ENCODE measurements at regions not wholly inside any gene's neighbourhood (a gene's known extent, or its start where the extent isn't known, plus 50 kb on each side); places are given as distances from the start of the nearest gene placed in this dataset.

- DNase-seq (ENCODE audit: low read depth in 1 of 2, low spot score in 1 of 2), result no peak
These were observed 600.5 kb downstream of the NPHP4 start for GRCh38 chr1:5391725-5392124.

- DNase-seq (ENCODE audit: low read depth in 1 of 2, low spot score in 1 of 2), result no peak
These were observed 601.7 kb downstream of the NPHP4 start for GRCh38 chr1:5390504-5390903.

GRCh38 chr1:5389101-5389885 is 602.9 kb downstream of the NPHP4 start:
- peak in 1 of 2 donors; percentile 7 for DNase-seq (ENCODE audit: low read depth in 1 of 2, low spot score in 1 of 2)

GRCh38 chr1:5388622-5389021 is 603.6 kb downstream of the NPHP4 start:
- no peak for DNase-seq (ENCODE audit: low read depth in 1 of 2, low spot score in 1 of 2)

GRCh38 chr1:5386371-5386770 is 605.9 kb downstream of the NPHP4 start:
- no peak for DNase-seq (ENCODE audit: low read depth in 1 of 2, low spot score in 1 of 2)

- DNase-seq (ENCODE audit: low read depth in 1 of 2, low spot score in 1 of 2), result no peak
These were observed 606.3 kb downstream of the NPHP4 start for GRCh38 chr1:5385956-5386355.

GRCh38 chr1:5385096-5385799 is 607.0 kb downstream of the NPHP4 start:
- DNase-seq (ENCODE audit: low read depth in 1 of 2, low spot score in 1 of 2), result no peak

GRCh38 chr1:5381491-5381890 is 610.7 kb downstream of the NPHP4 start:
- DNase-seq (ENCODE audit: low read depth in 1 of 2, low spot score in 1 of 2), result no peak

GRCh38 chr1:5379176-5379759 is 613.0 kb downstream of the NPHP4 start:
- no peak for DNase-seq (ENCODE audit: low read depth in 1 of 2, low spot score in 1 of 2)

- no peak for DNase-seq (ENCODE audit: low read depth in 1 of 2, low spot score in 1 of 2)
These were observed 615.5 kb downstream of the NPHP4 start for GRCh38 chr1:5376538-5377247.

- DNase-seq (ENCODE audit: low read depth in 1 of 2, low spot score in 1 of 2), result no peak
These were observed 616.7 kb downstream of the NPHP4 start for GRCh38 chr1:5375481-5375880.

GRCh38 chr1:5374192-5374591 is 618.0 kb downstream of the NPHP4 start:
- DNase-seq (ENCODE audit: low read depth in 1 of 2, low spot score in 1 of 2), result no peak

GRCh38 chr1:5373281-5373680 is 618.9 kb downstream of the NPHP4 start:
- DNase-seq (ENCODE audit: low read depth in 1 of 2, low spot score in 1 of 2), result no peak

- no peak for DNase-seq (ENCODE audit: low read depth in 1 of 2, low spot score in 1 of 2)
These were observed 621.0 kb downstream of the NPHP4 start for GRCh38 chr1:5371270-5371669.

- no peak for DNase-seq (ENCODE audit: low read depth in 1 of 2, low spot score in 1 of 2)
These were observed 621.9 kb downstream of the NPHP4 start for GRCh38 chr1:5370311-5370710.

- DNase-seq (ENCODE audit: low read depth in 1 of 2, low spot score in 1 of 2), result no peak
These were observed 623.0 kb downstream of the NPHP4 start for GRCh38 chr1:5369223-5369622.

GRCh38 chr1:5368201-5368600 is 624.0 kb downstream of the NPHP4 start:
- DNase-seq (ENCODE audit: low read depth in 1 of 2, low spot score in 1 of 2), result no peak

- no peak for DNase-seq (ENCODE audit: low read depth in 1 of 2, low spot score in 1 of 2)
These were observed 624.9 kb downstream of the NPHP4 start for GRCh38 chr1:5367306-5367705.

GRCh38 chr1:5365751-5366150 is 626.5 kb downstream of the NPHP4 start:
- DNase-seq (ENCODE audit: low read depth in 1 of 2, low spot score in 1 of 2), result no peak

- no peak for DNase-seq (ENCODE audit: low read depth in 1 of 2, low spot score in 1 of 2)
These were observed 627.6 kb downstream of the NPHP4 start for GRCh38 chr1:5364591-5364990.

GRCh38 chr1:5354681-5355080 is 637.5 kb downstream of the NPHP4 start:
- DNase-seq (ENCODE audit: low read depth in 1 of 2, low spot score in 1 of 2), result no peak

- no peak for DNase-seq (ENCODE audit: low read depth in 1 of 2, low spot score in 1 of 2)
These were observed 640.9 kb downstream of the NPHP4 start for GRCh38 chr1:5351366-5351765.
